Cardiac muscle cell (in vitro differentiated cells and primary cell): ENCODE measurements at regions not wholly inside any gene's neighbourhood (a gene's known extent, or its start where the extent isn't known, plus 50 kb on each side); places are given as distances from the start of the nearest gene placed in this dataset.

Experiments
- DNase-seq, 2 donors: peaks; one replicate each; pipeline versions ENCODE4 v3.0.0 to v3.0.0-alpha.2; 2010 to 2017; ENCODE audit warnings: low read depth in 1 of 2, low spot score in 1 of 2
- H3K27ac ChIP-seq: fragments of 200-600 bp; sonication (generic); 2 replicates; pipeline ENCODE4 v1.5.1; 2016
- H3K27me3 ChIP-seq: fragments of 200-600 bp; sonication (generic); 2 replicates; pipeline ENCODE4 v1.6.0; 2016; ENCODE audit warnings: control low read depth
- H3K36me3 ChIP-seq: fragments of 200-600 bp; sonication (generic); 2 replicates; pipeline ENCODE4 v1.5.1; 2016; ENCODE audit warnings: control low read depth
- H3K4me1 ChIP-seq: fragments of 200-600 bp; sonication (generic); 2 replicates; pipeline ENCODE4 v1.8.1; 2017; ENCODE audit warnings: low read depth, mild to moderate bottlenecking, mixed run types
- H3K4me3 ChIP-seq: fragments of 200-600 bp; sonication (generic); 2 replicates; pipeline ENCODE4 v1.5.1; 2016; ENCODE audit warnings: mild to moderate bottlenecking
- H3K9me3 ChIP-seq: fragments of 200-600 bp; sonication (generic); 2 replicates; pipeline ENCODE4 v1.5.1; 2017; ENCODE audit warnings: low read depth, mild to moderate bottlenecking, control low read depth
- TF ChIP-seq, protein P1 (sequence below): IDR thresholded peaks from 2 replicates; pipeline ENCODE4 v1.5.1; 2012; ENCODE audit warnings: low read depth, mild to moderate bottlenecking, low read length

DNA sequence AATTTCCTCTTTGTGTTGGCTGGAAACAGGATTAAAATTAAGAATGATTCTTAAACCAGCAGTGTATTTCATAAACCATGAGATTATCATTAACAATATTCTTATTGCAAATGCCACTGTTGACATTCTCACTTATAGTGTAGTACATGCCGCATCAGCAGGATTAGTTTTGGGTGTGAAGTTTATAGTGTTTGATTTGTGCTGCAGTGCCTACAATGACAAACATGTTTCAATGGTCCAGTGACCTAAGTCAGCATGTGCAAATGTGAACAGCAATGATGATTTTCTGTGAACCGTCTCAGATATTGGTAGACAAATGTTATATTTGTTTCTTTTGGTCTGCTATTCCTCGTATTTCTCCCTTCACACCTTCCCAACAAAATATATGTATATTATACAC, 49.8 kb upstream of the TDRD3 start:
- H3K4me1 ChIP-seq = no peaks in the 10 kb centered on the region
- no peaks in the 10 kb centered on the region for H3K36me3 ChIP-seq
- H3K4me3 ChIP-seq = no peak overlapping the region
- no peaks in the 10 kb centered on the region for H3K9me3 ChIP-seq
- DNase-seq = no peak
- H3K27me3 ChIP-seq = no peaks in the 10 kb centered on the region
- TF ChIP-seq, protein P1, sequence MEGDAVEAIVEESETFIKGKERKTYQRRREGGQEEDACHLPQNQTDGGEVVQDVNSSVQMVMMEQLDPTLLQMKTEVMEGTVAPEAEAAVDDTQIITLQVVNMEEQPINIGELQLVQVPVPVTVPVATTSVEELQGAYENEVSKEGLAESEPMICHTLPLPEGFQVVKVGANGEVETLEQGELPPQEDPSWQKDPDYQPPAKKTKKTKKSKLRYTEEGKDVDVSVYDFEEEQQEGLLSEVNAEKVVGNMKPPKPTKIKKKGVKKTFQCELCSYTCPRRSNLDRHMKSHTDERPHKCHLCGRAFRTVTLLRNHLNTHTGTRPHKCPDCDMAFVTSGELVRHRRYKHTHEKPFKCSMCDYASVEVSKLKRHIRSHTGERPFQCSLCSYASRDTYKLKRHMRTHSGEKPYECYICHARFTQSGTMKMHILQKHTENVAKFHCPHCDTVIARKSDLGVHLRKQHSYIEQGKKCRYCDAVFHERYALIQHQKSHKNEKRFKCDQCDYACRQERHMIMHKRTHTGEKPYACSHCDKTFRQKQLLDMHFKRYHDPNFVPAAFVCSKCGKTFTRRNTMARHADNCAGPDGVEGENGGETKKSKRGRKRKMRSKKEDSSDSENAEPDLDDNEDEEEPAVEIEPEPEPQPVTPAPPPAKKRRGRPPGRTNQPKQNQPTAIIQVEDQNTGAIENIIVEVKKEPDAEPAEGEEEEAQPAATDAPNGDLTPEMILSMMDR = no peak
- H3K27ac ChIP-seq = no peak overlapping the region
